H1 (cell line): ENCODE measurements at regions not wholly inside any gene's neighbourhood (a gene's known extent, or its start where the extent isn't known, plus 50 kb on each side); places are given as distances from the start of the nearest gene placed in this dataset.

ENCODE experiments used
- KDM5A ChIP-seq: fragments of 200-600 bp; IDR thresholded peaks from 2 replicates; pipeline ENCODE4 v1.7.1; 2012; ENCODE audit warnings: mild to moderate bottlenecking, low read length, inconsistent platforms, mixed read lengths
- RBBP5 ChIP-seq: IDR thresholded peaks from 2 replicates; pipeline ENCODE4 v1.7.1; 2012; ENCODE audit warnings: low read depth, mild to moderate bottlenecking, inconsistent platforms, low read length, moderate library complexity, borderline replicate concordance
- TF ChIP-seq, protein P1 (sequence below): IDR thresholded peaks from 2 replicates; pipeline ENCODE4 v1.6.1; 2012; ENCODE audit warnings: low read length, inconsistent platforms

GRCh38 chr12:105888696-105889095 lies 250.1 kb downstream of the NUAK1 start (continued):
- TF ChIP-seq, protein P1, sequence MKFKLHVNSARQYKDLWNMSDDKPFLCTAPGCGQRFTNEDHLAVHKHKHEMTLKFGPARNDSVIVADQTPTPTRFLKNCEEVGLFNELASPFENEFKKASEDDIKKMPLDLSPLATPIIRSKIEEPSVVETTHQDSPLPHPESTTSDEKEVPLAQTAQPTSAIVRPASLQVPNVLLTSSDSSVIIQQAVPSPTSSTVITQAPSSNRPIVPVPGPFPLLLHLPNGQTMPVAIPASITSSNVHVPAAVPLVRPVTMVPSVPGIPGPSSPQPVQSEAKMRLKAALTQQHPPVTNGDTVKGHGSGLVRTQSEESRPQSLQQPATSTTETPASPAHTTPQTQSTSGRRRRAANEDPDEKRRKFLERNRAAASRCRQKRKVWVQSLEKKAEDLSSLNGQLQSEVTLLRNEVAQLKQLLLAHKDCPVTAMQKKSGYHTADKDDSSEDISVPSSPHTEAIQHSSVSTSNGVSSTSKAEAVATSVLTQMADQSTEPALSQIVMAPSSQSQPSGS, result no peak
- TF ChIP-seq KDM5A, result no peak
- TF ChIP-seq RBBP5, result no peak
